Transverse colon (tissue), 3 donors: ENCODE measurements at regions not wholly inside any gene's neighbourhood (a gene's known extent, or its start where the extent isn't known, plus 50 kb on each side); places are given as distances from the start of the nearest gene placed in this dataset.

Source experiments
- POLR2A ChIP-seq: fragments of 450-650 bp; IDR thresholded peaks from one replicate; pipeline ENCODE4 v1.6.1; 2016; ENCODE audit warnings: antibody characterized with exemption, mild to moderate bottlenecking, moderate library complexity
- TF ChIP-seq, protein P1 (sequence below), 5 experiments: fragments of 200-600 bp in 3 of 5; fragments of 450-650 bp in 2 of 5; sonication (generic) in 3 of 5; IDR thresholded peaks; 1 replicate in 2 of 5; 2 replicates in 3 of 5; pipeline ENCODE4 v1.5.1; 2016 to 2017; ENCODE audit warnings: antibody characterized with exemption in 5 of 5, inconsistent platforms in 3 of 5, mild to moderate bottlenecking in 2 of 5, moderate library complexity in 1 of 5

DNA sequence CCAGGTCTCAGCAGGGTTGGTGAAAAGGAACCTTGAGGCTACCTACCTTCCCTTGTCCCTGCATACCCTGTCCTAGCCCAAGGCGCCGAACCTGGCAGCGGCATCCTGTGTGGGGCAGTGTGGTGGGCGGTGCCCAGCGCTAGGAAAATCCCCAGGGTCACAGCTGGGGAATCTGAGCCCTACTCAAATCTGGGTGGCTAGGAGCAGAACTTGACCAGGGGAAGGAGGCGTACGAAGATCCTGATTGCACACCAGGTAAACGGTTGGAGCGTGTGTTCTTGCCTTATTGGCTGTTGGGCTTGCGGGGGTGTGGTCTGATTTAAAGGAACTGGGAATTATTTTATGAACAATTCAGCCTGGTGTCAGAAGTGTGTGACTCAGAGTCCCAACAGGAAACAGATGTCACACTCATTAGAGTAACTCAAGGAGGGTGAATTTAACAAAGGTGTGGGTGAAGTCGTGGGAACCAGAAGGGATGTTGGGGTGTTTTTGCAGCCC, 118.6 kb downstream of the LRIG2 start:
- TF ChIP-seq, protein P1, sequence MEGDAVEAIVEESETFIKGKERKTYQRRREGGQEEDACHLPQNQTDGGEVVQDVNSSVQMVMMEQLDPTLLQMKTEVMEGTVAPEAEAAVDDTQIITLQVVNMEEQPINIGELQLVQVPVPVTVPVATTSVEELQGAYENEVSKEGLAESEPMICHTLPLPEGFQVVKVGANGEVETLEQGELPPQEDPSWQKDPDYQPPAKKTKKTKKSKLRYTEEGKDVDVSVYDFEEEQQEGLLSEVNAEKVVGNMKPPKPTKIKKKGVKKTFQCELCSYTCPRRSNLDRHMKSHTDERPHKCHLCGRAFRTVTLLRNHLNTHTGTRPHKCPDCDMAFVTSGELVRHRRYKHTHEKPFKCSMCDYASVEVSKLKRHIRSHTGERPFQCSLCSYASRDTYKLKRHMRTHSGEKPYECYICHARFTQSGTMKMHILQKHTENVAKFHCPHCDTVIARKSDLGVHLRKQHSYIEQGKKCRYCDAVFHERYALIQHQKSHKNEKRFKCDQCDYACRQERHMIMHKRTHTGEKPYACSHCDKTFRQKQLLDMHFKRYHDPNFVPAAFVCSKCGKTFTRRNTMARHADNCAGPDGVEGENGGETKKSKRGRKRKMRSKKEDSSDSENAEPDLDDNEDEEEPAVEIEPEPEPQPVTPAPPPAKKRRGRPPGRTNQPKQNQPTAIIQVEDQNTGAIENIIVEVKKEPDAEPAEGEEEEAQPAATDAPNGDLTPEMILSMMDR (IDR thresholded peaks at IDR 0.05) = no peak
- TF ChIP-seq POLR2A = no peak
